Pons (tissue), 1 donor: ENCODE measurements at regions not wholly inside any gene's neighbourhood (a gene's known extent, or its start where the extent isn't known, plus 50 kb on each side); places are given as distances from the start of the nearest gene placed in this dataset.
"Not testable (repeated sequence)": the region's sequence is repeated elsewhere in the genome, so short reads cannot be mapped to it uniquely, and the experiment has no call there.

Source experiments
- DNase-seq: peaks from one replicate; pipeline ENCODE4 v3.0.0-alpha.2; 2016; ENCODE audit warnings: low spot score

DNA sequence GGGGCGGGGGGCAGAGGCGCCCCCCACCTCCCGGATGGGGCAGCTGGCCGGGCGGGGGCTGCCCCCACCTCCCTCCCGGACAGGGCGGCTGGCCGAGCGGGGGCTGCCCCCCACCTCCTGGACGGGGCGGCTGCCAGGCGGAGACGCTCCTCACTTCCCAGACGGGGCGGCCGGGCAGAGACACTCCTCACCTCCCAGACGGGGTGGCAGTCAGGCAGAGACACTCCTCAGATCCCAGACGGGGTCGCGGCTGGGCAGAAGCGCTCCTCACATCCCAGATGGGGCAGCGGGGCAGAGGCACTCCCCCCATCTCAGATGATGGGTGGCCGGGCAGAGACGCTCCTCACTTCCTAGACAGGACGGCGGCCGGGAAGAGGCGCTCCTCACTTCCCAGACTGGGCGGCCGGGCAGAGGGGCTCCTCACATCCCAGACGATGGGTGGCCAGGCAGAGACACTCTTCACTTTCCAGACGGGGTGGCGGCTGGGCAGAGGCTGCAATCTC is 240.1 kb downstream of the NPIPA7 start:
- not testable (repeated sequence) for DNase-seq

DNA sequence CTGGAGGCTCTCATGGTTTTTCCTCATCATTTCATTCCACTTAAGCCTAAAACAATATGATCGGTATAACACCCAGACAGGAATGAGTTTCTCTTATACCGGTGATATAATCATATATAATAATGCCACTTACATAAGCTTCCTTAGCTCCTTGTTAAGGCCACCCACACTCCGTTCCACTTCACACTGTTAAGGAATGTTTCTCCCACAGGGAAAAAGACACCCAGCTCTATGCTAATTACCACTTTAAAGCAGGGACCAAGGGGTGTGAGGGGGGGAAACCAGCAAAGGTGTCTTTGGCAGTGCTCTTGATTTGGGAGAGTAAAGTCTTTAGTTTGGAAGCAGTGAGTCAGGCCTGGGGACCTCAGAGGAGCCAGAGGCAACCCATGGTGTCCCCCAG is 245.4 kb downstream of the NPIPA7 start:
- not testable (repeated sequence) for DNase-seq

DNA sequence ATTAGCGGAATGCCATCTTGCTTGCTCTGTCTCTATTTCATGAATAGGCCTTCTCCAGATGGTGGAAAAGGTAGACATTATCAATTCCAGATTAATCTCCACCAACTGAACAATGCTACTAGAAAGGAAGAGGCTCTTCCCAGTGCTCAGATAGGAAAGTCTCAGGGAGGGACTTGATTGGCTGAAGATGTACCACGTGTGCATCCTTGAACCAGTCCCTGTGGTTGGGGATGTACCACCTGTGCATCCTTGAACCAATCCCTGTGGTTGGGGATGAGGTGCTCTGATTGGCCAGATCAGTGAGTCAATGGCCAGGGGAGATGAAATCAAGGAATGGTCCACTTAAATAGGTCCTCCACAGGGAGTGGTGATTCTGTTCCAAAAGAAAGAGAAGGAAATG is 246.2 kb downstream of the NPIPA7 start:
- not testable (repeated sequence) for DNase-seq

DNA sequence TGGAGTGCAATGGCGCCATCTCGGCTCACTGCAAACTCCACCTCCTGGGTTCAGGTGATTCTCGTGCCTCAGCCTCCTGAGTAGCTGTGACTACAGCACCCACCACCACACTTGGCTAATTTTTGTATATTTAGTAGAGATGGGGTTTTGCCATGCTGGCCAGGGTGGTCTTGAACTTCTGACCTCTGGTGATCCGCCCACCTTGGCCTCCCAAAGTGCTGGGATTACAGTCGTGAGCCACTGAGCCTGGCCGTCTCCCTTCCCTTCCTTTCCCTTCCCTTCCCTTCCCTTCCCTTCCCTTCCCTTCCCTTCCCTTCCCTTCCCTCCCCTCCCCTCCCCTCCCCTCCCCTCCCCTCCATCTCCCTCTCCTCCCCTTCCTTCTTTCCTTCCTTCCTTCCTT is 248.9 kb downstream of the NPIPA7 start:
- DNase-seq, result not testable (repeated sequence)

DNA sequence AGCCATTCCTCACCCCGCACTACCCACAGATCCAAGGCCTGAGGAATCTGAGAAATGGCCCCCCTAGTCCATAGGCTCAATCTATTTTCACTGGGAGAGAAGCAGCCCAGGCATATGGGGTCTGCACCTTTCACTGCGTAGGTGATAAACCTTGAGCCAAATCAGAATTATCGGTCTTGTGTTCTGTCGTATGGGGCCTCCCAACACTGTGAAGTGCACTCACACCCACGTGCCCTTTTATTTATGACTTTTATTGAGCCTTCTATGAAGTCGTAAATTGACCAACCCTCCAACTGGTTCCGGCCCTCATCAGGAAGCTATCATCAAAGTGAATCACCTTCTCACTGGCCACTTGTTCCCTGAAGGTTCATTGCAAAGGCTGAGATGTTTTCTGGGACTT is 259.3 kb downstream of the NPIPA7 start:
- not testable (repeated sequence) for DNase-seq

DNA sequence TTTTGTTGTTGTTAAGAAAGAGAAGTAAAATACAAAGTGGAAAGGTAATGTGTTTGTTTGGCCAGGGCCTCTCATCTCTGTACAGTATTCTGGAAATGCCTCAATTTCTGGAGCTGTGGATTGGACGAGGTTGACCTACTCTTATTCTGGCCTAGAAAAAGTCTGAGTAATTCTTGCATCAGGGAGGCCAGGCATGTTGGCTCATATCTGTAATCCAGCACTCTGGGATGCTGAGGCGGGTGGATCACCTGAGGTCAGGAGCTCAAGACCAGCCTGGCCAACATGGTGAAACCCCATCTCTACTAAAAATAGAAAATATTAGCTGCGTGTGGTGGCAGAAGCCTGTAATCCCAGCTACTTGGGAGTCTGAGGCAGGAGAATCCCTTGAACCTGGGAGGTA is 259.8 kb downstream of the NPIPA7 start:
- not testable (repeated sequence) for DNase-seq

DNA sequence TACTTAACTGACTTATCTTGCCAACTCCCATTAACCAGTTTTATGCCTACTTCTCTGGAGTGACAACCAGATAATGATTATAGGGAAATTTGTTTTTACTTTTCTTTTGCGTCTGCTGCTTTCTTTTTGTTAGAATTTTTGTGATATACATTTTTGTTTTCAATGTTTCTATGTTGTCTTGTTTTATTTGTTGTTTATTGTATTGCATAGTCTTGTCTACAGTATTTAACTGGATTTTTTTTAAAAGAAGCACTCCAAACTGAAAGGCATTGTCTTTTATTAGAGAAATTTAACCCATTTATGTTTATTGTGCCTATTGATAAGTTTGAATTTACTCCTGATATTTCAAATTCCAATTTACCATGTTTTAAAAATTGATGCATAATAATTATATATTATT is 264.9 kb downstream of the NPIPA7 start:
- DNase-seq, result not testable (repeated sequence)

DNA sequence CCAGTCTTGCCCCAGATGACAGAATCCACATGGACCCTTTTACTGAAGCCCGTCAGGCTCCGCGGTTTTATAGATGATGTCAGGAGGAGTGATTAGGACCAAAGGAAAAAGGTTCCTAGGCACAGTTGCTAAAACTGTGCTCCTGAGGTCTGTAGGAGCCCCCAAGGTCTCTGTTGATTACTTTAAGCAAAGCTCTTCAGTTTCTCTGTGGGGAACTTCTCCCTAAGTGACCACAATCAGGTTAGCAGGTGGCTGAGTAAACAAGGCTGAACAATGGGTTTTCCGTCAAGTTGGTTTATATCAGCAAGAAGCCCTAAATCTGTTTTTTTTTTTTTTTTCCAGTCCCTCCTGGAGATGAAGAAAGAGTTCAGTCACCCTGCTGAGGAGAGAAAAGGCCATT is 269.1 kb downstream of the NPIPA7 start:
- DNase-seq, result not testable (repeated sequence)

DNA sequence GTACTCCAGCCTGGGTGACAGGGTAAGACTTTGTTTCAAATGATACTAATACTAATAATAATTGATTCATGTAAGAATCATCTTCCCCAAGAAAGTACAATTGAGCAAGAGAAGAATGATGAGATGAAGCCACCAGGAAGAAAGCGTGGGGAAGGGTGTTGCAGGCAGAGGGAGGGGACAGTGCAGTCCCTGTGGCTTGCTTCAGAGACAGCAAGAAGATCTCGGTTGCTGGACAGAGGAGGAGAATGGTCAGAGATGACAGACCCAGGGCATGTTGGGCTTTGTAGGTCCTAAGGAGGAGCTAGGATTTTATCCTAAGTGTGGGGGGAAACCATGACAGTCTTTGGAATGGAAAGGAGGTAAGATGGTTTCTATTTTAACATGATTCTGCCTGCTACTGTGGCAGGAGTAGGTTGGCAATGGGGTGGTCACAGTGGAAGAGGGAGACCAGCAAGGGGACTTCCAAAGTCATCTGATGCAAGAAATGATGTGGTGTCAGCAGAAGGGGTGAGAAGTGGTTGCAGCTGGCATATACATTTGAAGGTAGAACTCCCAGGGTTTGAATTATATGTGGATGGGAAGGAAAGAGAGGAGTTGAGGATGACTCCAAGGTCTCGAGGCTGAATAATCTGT is 293.4 kb downstream of the NPIPA7 start:
- not testable (repeated sequence) for DNase-seq

DNA sequence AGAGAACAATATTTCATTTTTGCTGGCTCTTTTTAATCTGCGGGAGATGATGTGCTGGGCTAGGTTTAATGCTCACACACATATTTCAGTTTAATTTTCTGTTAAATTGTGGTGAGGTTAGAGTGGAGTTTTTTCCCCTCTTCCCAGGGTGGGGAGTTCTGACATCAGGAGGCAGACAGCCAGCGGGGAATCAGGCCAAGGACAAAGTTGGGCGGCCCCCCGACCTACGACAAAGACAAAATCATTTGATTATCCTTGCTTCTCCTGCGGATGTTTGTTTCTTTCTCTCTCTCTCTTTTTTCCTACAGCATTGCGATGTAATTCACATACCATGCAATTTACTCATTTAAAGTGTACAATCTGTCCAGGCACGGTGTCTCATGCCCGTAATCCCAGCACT is 295.9 kb downstream of the NPIPA7 start:
- DNase-seq, result not testable (repeated sequence)

DNA sequence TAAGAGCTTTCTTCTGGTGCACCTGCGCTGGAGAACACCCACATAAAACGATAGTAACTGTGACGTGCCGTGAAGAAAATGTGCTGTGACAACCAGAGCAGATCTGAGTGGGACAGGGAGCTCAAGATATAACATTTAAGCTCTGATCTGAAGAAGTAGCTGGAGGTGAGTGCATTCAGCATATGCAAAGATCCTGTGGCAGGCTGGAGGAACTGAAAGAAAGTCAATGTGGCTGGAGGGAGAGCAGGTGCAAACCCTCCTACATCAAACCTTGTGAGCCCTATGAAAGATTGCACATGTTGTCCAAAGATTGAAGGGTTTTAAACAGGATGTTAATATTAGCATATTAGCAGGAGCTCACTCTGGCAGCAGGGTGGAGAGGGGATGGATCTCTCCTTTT is 342.9 kb downstream of the NPIPA7 start:
- not testable (repeated sequence) for DNase-seq

DNA sequence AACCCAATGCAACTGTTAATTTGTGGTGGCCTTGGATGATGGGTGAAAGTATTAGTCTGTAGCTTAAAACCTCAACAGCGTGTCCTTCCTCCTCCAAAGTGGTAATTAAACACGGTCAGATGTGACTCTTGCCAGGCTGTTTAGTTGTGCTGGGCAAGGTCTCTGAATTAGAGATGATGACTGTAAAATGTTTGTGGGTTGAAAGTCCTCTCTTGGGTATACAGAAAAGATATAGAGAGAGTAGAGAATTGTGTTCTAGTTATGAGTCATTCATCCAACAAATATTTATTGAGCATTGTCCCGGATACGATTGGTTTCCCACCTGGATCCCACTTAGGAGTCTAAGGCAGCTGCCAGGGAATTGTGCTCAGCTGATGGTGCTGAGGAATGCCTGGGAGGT is 343.7 kb downstream of the NPIPA7 start:
- DNase-seq, result not testable (repeated sequence)

DNA sequence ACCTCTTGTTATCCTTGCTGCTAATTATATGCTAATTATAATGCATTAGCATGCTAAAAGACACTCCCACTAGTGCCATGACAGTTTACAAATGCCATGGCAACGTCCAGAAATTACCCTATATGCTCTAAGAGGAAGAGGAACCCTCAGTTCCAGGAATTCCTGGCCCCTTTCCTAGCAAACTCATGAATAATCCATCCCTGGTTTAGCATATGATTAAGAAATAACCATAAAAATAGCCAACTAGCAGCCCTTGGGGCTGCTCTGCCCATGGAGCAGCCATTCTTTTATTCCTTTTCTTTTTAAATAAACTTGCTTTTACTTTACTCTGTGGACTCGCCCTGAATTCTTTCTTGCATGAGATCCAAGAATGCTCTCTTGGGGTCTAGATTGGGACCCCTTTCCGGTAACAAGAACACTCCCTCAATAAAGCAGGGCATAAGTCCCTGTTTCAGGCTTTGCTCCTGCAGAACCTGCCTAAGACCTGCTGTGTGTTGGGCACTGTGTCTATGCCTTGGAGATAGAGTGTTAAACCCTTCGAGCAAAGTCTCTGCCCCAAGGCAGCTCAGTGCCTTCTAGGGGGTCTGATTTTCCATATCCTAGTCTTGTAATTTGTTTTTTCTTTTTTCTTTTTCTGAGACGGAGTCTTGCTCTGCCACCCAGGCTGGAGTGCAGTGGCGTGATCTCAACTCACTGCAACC is 345.0 kb downstream of the NPIPA7 start:
- DNase-seq, result not testable (repeated sequence)

DNA sequence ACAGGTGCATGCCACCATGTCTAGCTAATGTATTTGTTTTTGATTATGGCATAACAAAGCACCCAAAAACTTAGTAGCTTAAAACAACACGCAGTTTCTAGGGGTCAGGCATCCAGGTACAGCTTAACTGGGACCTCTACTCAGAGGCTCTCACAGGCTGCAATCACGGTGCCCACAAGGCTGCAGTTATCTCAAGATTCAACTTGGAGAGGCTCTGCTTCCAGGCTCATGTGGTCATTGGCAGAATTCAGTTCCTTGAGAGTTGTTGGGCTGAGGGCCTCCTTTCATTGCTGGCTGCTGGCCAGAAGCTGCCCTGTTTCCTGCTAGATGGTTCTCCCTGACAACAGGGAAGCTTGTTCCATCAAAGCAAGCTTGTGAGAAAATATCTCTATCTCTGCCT is 348.1 kb downstream of the NPIPA7 start:
- not testable (repeated sequence) for DNase-seq

DNA sequence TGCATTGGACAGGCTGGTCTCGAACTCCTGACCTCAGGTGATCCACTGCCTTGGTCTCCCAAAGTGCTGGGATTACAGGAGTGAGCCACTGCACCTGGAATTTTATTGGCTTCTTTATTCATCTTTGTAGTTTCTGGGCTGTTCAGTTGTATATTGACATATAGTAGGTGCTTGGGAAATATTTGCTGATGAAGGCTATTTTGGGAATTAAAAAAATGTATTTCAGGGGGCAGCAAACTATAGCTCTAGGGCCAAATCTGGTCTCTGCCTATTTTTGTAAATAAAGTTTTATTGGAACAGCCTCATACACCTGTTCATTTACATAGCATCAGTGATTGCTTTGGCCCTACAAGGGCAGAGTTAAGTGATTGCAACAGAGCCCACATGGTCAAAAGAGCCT is 363.6 kb downstream of the NPIPA7 start:
- not testable (repeated sequence) for DNase-seq

DNA sequence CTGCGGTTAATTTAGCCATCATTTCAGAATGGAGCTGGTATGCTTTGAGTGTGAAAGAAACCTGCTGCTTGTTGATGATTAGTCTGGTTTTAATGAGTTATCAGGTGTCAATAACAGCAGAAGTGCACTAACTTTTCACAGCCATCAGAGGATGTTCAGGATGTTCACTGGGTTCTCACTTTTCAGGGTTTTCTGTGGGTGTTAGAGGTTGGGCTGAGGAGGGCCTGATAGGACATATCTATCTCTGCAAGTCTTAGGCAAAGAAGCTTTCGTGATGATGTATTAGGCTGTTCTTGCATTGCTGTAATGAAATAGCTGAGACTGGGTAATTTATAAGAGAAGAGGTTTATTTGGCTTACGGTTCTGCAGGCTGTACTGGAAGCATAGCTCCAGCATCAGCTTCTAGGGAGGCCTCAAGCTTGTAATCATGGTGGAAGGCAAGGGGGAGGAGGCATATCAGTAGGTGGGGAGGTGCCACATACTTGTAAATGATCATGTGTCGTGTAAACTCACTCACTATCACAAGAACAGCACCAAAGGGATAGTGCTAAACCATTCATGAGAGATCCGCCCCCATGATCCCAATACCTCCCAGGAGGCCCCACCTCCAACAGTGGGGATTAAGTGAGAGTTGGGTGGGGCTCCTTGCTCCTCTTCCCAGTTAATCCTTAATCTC is 376.2 kb downstream of the NPIPA7 start:
- not testable (repeated sequence) for DNase-seq

DNA sequence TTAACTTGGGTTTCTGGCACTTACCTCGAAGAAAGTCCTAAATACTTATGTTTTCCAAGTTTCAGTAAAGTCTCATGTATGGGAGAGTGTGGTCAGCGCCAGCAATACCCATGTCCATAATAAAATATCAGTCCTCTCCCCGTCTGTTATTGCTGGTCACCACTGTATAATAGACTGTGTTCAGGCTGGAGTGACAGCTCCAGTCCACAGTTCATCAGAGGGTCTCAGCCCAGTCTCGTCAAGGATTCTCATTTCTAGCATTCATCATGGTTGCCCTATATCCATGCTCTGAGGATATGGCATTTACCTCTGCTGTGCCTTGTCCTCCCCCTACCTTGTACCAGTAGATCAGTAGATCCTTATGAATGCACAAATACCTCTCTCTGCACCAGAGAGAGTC is 384.5 kb downstream of the NPIPA7 start:
- no peak for DNase-seq

DNA sequence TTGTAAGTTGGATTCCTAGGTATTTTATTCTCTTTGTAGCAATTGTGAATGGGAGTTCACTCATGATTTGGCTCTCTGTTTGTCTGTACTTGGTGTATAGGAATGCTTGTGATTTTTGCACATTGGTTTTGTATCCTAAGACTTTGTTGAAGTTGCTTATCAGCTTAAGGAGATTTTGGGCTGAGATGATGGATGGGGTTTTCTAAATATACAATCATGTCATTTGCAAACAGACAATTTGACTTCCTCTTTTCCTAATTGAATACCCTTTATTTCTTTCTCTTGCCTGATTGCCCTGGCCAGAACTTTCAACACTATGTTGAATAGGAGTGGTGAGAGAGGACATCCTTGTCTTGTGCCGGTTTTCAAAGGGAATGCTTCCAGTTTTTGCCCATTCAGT is 391.8 kb downstream of the NPIPA7 start:
- not testable (repeated sequence) for DNase-seq

DNA sequence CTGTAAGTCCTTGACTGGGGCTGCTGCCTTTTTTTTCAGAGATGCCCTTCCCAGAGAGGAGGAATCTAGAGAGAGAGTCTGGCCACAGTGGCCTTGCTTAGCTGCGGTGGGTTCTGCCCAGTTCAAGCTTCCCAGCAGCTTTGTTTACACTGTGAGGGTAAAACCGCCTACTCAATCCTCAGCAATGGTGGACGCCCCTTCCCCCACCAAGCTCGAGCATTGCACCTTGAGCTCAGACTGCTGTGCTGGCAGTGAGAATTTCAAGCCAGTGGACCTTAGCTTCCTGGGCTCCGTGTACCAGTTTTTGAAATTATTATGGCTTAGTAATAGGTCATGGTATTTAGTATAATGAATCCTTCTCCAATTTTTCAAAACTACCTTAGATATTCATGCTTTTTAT is 395.4 kb downstream of the NPIPA7 start:
- no peak for DNase-seq

DNA sequence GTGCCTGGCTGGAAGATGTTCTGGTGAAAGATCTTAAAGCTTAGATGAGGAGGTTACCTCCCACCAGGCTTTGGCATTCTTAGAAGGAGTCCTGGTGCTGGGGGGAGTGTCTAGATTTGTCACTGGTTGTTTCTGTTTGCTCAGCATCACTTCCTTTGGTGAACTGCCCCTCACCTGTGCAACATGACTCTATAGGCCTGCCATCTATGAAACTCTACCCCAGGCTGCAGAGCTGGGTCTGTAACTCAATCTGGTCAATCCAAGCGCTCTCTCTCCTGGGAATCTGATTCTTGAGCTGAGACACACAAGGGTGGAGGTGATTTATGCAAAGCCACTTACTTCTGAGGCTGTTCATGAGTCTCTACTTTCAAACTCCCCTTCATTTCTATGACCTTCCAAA is 399.4 kb downstream of the NPIPA7 start:
- DNase-seq, result no peak

DNA sequence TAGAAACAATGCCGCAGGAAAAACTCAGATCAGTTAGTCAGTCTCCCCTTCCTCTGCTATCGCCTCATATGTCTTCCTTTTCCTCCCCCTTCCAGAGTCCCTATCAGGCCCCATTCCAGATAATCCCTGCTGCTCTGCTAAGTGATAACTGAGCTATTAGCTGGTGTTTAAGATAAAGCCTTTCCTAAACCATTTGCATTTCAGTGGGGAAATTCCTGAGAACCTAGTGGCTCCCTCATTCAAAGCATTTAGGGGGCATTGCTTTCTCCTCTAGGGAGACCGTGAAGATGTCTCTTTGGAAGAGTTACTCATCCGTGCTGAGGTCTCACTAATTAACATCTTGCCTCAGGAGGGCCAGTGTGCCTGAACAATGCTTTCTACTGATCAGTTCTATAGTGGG is 401.6 kb downstream of the NPIPA7 start:
- no peak for DNase-seq

DNA sequence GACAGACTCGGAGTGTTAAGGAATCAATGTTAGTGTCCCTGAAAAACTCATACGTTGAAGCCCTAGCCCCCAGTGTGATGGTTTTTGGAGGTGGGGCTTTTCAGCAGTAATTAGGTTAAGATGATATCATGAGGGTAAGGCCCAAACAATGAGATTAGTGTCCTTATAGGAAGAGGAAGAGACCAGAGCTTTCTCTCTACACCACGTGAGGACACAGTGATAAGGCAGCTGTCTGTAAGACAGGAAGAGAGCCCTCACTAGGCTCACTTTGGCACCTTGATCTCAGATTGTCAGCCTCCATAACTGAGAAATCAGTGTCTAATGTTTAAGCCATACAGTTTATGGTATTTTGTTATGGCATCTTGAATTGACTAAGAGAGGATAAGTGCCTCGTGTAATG is 403.2 kb downstream of the NPIPA7 start:
- no peak for DNase-seq

DNA sequence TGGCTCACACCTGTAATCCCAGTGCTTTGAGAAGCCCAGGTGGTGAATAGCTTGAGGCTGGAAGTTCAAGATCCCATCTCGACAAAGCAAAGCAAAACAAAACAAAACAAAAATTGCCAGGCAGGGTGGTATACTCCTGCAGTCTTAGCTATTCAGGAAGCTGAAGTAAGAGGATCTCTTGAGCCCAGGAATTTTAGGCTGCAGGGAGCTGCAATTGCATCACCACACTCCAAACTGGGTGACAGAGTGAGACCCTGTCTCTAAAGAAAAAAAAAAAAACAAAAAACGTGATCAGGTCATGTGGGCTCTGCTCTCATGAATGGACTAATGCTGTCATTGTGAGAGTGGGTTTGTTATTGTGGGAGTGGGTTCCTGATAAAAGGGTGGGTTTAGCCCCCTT is 409.1 kb downstream of the NPIPA7 start:
- DNase-seq, result no peak
